ENCODE measurements at regions not wholly inside any gene's neighbourhood (a gene's known extent, or its start where the extent isn't known, plus 50 kb on each side); places are given as distances from the start of the nearest gene placed in this dataset.
A peak's percentile ranks its signal among the peaks of the same experiment; 100 is the strongest.

DNA sequence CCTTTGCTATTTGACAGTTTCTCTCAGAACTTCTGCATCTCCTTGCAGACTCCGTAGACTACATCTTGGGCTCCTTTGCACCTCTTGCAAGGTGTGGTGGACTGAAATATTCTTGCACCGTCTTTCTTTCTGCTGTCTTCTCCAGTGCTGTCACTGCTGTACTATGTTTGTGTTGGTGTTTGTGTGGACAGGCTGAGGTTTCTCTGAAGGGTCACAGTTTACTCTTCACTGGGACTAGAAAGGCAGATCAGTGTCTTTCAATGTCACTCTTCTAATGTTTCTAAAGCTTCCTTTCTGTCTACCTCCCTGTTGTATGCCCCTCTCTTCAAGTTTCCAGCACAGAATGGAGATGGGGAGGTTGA lies 410.0 kb upstream of the CD180 start:
- DNase-seq (no peak), ATAC-seq (no peak)
- H3K4me3 ChIP-seq (ENCODE audit: low read length): no peak overlapping the region
- no peaks in the 10 kb centered on the region for H3K9me3 ChIP-seq (ENCODE audit: control insufficient read depth, low read length)
- no peaks in the 10 kb centered on the region for H3K27me3 ChIP-seq (ENCODE audit: control insufficient read depth, insufficient read depth)
- H3K4me1 ChIP-seq (ENCODE audit: control insufficient read depth, insufficient read depth, low read length): no peaks in the 10 kb centered on the region
- intact Hi-C loops (cut with DNase I): no loop called here
- WGBS: 94% methylated on average over 2 of the region's 2 CpGs
- no peak overlapping the region for H3K27ac ChIP-seq (ENCODE audit: low read length)

DNA sequence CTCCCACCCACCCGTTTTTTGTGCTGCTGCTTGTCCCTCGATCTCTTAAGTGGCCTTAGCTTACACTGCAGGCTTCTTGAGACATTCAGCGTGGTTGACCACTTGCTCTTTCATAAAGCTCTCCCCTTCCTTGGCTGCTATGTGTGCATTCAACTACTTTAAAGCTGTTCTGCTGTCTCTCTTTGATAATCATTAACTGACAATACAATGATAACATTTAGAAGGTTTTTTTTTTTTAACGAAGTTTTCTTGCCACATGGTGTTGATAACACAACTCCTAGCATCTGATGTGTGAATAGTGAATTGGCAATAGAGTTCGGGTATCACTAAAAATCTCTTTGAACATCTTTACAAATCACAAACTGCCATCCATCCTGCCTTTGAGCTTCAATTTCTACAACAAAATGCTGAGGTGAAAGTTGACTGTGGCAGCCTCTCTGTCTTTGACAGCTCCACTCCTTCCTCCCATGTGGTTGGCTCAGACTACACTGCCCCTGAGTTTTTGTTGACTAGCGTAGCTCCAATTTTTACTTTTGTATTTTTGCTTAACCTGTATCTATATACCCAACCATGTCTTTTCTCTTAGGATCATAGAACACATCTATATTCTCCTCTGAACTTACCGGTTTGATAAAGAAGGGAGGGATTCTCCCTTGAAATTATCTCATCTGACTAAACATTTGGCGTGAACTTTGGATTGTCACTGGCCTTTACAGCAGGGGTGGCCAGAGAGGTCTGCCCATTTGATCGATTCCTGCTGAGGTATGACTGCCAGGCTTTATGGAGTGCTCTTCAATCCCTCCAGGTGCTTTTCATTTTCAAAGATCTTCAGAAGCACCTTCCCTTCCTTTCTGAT lies 409.4 kb upstream of the CD180 start:
- Histone ChIP-seq H3K4me1 (ENCODE audit: control insufficient read depth, insufficient read depth, low read length) (no peaks in the 10 kb centered on the region), H3K27ac (ENCODE audit: low read length) (no peak overlapping the region), H3K27me3 (ENCODE audit: control insufficient read depth, insufficient read depth) (no peaks in the 10 kb centered on the region), H3K4me3 (ENCODE audit: low read length) (no peak overlapping the region), H3K9me3 (ENCODE audit: control insufficient read depth, low read length) (no peaks in the 10 kb centered on the region)
- WGBS: 78% methylated on average over 9 of the region's 9 CpGs
- DNase-seq: no peak
- ATAC-seq: no peak
- intact Hi-C loops (cut with DNase I): no loop called here

DNA sequence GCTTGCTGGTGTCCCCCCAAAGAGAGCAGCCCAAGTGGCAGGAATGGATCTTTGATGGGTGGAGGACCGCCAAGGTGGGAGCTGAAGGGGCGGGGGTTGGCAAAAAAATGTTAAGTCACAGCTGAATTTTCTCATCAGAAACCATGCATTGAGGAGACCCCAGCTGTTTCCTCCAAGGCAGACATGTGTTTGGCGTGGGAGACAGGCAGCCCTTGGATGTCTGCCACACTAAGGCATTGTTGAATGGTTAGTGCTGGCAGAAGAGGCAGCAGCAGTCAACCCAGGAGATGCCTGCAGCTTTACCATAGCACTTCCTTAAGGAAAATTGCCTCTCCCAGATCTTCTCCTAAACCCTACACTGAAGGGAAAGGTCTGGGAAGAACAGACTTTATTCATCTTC lies 394.9 kb upstream of the CD180 start:
- no peaks in the 10 kb centered on the region for H3K9me3 ChIP-seq (ENCODE audit: control insufficient read depth, low read length)
- DNase-seq: no peak
- ATAC-seq: no peak
- WGBS: 79% methylated on average over 3 of the region's 3 CpGs
- no peaks in the 10 kb centered on the region for H3K4me1 ChIP-seq (ENCODE audit: control insufficient read depth, insufficient read depth, low read length)
- no peak overlapping the region for H3K4me3 ChIP-seq (ENCODE audit: low read length)
- no peaks in the 10 kb centered on the region for H3K27me3 ChIP-seq (ENCODE audit: control insufficient read depth, insufficient read depth)
- intact Hi-C loops (cut with DNase I): no loop called here
- no peak overlapping the region for H3K27ac ChIP-seq (ENCODE audit: low read length)

DNA sequence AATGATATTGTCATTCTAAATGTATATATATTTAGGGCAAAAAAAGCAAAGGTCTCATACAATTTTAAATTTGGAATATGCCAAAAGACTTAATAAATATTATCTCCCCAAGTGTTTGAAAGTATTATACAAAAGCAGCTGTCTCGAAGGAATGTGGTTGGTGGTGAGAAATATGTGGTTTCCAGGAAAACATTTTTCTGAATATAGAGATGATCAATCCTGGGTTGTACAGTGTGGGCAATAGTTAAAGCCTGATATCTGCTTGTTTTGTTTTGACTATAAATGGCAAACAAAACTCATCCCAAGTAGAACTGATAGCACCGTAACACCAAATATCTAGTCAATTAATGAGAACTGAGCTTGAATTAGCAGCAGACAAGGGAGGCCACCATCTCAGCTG lies 391.8 kb upstream of the CD180 start:
- Histone ChIP-seq H3K27me3 (ENCODE audit: control insufficient read depth, insufficient read depth) (no peaks in the 10 kb centered on the region), H3K4me1 (ENCODE audit: control insufficient read depth, insufficient read depth, low read length) (no peaks in the 10 kb centered on the region), H3K9me3 (ENCODE audit: control insufficient read depth, low read length) (no peaks in the 10 kb centered on the region), H3K4me3 (ENCODE audit: low read length) (no peak overlapping the region), H3K27ac (ENCODE audit: low read length) (no peak overlapping the region)
- 87% methylated on average over 2 of the region's 2 CpGs for WGBS
- DNase-seq: no peak
- ATAC-seq: no peak
- intact Hi-C loops (cut with DNase I): no loop called here

DNA sequence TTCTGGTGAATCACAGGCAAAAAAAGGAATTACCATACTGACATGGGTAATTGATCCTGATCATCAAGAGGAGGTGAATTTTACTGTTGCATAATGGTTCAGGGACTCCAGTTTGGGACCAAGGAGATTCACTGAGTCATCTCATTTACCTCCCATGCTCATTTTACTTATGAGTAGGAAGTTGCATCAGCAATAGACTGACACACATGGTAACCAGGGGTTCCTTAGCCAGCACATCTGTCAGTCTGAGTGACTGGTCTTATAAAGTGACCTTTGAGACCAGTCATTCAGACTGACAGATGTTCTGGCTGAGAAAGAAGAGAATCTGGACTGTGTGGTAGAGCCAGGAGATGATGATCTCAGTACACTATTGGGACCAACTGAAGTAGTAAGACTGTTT lies 384.6 kb upstream of the CD180 start:
- intact Hi-C loops (cut with DNase I): no loop called here
- H3K27me3 ChIP-seq (ENCODE audit: control insufficient read depth, insufficient read depth): no peaks in the 10 kb centered on the region
- H3K4me3 ChIP-seq (ENCODE audit: low read length): no peak overlapping the region
- H3K4me1 ChIP-seq (ENCODE audit: control insufficient read depth, insufficient read depth, low read length): no peaks in the 10 kb centered on the region
- no peak for DNase-seq
- no peak for ATAC-seq
- H3K27ac ChIP-seq (ENCODE audit: low read length): no peak overlapping the region
- no peaks in the 10 kb centered on the region for H3K9me3 ChIP-seq (ENCODE audit: control insufficient read depth, low read length)

DNA sequence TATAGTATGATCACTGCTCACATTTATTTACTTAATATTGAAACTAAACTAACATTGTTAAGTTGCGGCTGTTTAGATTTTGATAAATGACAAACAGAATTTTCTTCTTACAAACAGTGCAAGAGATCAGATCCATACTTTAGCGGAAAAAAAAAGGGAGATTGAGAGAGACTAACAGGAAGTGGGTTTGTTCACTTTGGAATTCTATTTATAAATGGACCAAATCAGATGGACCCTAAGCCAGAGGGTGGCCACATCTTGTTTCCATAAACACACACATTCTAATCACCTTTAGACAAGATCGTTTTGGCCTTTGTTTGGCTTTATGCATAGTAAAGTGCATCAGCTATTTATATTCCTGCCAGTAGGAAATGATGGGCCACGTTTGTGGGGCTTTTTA lies 381.4 kb upstream of the CD180 start:
- Histone ChIP-seq H3K27me3 (ENCODE audit: control insufficient read depth, insufficient read depth) (no peaks in the 10 kb centered on the region), H3K27ac (ENCODE audit: low read length) (no peak overlapping the region), H3K4me1 (ENCODE audit: control insufficient read depth, insufficient read depth, low read length) (no peaks in the 10 kb centered on the region), H3K4me3 (ENCODE audit: low read length) (no peak overlapping the region), H3K9me3 (ENCODE audit: control insufficient read depth, low read length) (no peaks in the 10 kb centered on the region)
- 44% methylated on average over 4 of the region's 4 CpGs for WGBS
- ATAC-seq (no peak), DNase-seq (no peak)
- intact Hi-C loops (cut with DNase I): no loop called here

DNA sequence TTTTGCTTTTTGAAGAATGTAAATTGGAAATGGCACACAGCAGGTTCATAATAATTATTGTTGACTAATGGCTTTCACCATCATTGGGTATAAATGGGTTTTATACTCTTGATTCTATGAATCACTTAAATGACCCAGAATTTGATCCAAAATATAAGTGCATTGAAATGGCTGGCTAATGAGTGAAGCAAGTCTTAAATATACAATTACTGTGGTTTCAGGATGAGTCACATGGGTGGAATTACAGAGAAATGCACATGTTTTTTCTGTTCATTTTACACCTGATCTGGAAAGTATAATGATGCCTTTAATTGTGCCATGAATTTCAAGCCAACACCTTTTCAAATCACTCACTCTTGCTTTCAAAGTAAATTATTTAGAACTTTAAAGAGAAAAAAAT lies 380.8 kb upstream of the CD180 start:
- ATAC-seq: no peak
- DNase-seq: no peak
- Histone ChIP-seq H3K4me1 (ENCODE audit: control insufficient read depth, insufficient read depth, low read length) (no peaks in the 10 kb centered on the region), H3K27me3 (ENCODE audit: control insufficient read depth, insufficient read depth) (no peaks in the 10 kb centered on the region), H3K9me3 (ENCODE audit: control insufficient read depth, low read length) (no peaks in the 10 kb centered on the region), H3K27ac (ENCODE audit: low read length) (no peak overlapping the region), H3K4me3 (ENCODE audit: low read length) (no peak overlapping the region)
- intact Hi-C loops (cut with DNase I): no loop called here

DNA sequence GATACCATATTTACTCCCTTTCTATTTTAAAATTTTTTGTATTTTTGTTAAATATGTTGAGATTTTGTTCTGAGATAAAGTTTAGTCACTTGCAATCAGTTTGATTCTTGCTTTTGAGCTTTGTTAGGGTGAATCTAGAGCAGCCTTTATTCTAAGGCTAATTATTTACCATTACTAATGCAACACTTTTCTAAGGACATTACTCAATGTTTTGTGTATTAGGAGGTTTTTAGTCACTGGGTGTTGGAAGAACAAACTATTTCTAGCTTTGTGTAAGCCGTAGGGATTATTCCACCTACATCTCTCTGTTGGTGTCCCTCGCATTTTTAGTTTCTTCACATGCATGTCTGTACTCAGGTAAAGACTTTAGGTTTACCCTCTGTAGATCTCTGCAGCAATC lies 379.5 kb upstream of the CD180 start:
- DNase-seq (no peak), ATAC-seq (no peak)
- Histone ChIP-seq H3K27ac (ENCODE audit: low read length) (no peak overlapping the region), H3K4me1 (ENCODE audit: control insufficient read depth, insufficient read depth, low read length) (no peaks in the 10 kb centered on the region), H3K9me3 (ENCODE audit: control insufficient read depth, low read length) (no peaks in the 10 kb centered on the region), H3K4me3 (ENCODE audit: low read length) (no peak overlapping the region), H3K27me3 (ENCODE audit: control insufficient read depth, insufficient read depth) (no peaks in the 10 kb centered on the region)
- intact Hi-C loops (cut with DNase I): no loop called here
- WGBS: 90% methylated on average over 2 of the region's 2 CpGs

DNA sequence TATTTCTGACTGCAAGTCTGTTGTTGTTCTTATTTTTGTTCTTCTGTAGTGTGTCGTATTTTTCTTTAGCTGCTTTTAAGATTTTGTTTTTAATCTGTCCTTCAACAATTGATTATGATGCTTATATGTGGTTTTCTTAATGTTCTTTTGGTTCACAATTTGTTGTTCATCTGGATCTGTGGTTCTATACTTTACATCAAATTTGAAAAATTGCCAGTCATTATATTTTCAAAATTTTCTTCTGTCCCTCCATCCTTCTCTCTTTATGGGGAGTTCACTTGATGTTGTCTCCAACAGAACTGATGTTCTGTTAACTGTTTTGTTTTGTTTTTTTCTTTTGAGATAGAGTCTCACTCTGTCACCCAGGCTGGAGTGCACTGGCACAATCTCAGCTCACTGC lies 378.5 kb upstream of the CD180 start:
- DNase-seq: no peak
- Histone ChIP-seq H3K9me3 (ENCODE audit: control insufficient read depth, low read length) (no peaks in the 10 kb centered on the region), H3K4me3 (ENCODE audit: low read length) (no peak overlapping the region), H3K27me3 (ENCODE audit: control insufficient read depth, insufficient read depth) (no peaks in the 10 kb centered on the region), H3K4me1 (ENCODE audit: control insufficient read depth, insufficient read depth, low read length) (no peaks in the 10 kb centered on the region), H3K27ac (ENCODE audit: low read length) (no peak overlapping the region)
- intact Hi-C loops (cut with DNase I): no loop called here
- WGBS: 96% methylated on average over 1 of the region's 1 CpG
- no peak for ATAC-seq

DNA sequence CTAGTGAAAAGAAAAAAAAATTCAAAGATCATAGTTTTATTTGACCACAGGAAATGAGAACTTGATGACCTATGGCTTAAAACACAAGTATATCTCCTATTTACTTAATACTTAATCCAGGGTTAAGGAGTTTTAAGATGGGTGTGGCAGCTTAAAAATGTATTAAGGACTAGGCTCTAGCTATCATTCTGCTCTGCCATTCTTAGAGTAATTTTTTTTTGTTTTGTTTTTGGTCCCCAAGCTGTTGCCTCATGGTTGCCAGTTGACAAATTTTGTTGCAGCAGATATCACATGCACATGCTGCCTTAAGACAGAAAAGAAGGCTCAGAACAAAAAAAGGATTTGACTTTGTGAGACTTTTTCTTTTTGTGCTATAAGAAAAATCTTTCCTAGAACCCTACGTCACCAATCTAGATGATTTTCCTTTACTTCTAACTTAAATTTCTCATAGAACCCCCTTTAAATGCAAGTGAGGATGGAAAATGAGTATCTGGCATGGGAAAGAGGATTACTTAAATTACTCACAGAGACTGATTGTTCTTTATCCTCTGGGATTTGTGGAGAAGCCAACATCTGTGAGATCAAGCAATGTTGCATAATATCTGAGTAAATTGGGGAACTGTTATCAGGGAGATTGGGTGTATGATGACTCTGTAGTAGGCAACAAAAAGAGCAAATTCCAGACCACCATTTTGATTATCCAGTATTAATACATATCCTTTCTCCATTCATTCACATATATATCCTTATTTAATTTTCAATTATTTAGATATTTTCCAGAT lies 364.7 kb upstream of the CD180 start:
- ATAC-seq (peak; percentile 35 to 51), DNase-seq (no peak)
- Histone ChIP-seq H3K27me3 (ENCODE audit: control insufficient read depth, insufficient read depth) (no peaks in the 10 kb centered on the region), H3K27ac (ENCODE audit: low read length) (no peak overlapping the region), H3K4me3 (ENCODE audit: low read length) (no peak overlapping the region), H3K9me3 (ENCODE audit: control insufficient read depth, low read length) (no peaks in the 10 kb centered on the region), H3K4me1 (ENCODE audit: control insufficient read depth, insufficient read depth, low read length) (no peaks in the 10 kb centered on the region)
- intact Hi-C loops (cut with DNase I): no loop called here
- WGBS: 89% methylated on average over 1 of the region's 1 CpG

DNA sequence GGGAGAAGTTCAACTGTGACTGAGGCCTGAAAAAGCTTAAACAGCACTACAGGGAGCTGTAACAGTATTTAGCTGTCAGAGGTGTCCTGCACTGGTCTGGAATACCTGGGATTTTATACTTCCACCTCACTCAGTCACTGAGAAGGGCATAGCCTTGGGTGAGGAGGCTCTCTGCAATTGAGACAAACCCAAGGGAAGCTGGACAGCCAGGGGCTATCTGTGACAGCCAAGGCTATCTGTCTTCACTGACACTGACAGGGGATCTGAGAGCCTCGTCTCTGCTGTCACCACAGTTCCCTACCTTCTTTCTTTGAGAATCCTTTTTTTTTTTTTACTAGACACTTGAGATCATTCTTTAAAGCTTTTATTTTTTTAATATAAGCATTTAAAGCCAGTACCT lies 356.2 kb upstream of the CD180 start:
- H3K4me1 ChIP-seq (ENCODE audit: control insufficient read depth, insufficient read depth, low read length): no peaks in the 10 kb centered on the region
- WGBS: 50% methylated on average over 1 of the region's 1 CpG
- H3K9me3 ChIP-seq (ENCODE audit: control insufficient read depth, low read length): no peaks in the 10 kb centered on the region
- no peak overlapping the region for H3K27ac ChIP-seq (ENCODE audit: low read length)
- ATAC-seq: no peak
- no peak overlapping the region for H3K4me3 ChIP-seq (ENCODE audit: low read length)
- intact Hi-C loops (cut with DNase I): no loop called here
- no peak for DNase-seq
- H3K27me3 ChIP-seq (ENCODE audit: control insufficient read depth, insufficient read depth): no peaks in the 10 kb centered on the region

Measured in right cardiac atrium (tissue), 5 donors.